Pancreas (tissue), 10 donors: ENCODE measurements at regions not wholly inside any gene's neighbourhood (a gene's known extent, or its start where the extent isn't known, plus 50 kb on each side); places are given as distances from the start of the nearest gene placed in this dataset.
"Not testable (repeated sequence)": the region's sequence is repeated elsewhere in the genome, so short reads cannot be mapped to it uniquely, and the experiment has no call there.

ENCODE experiments used
- ATAC-seq, 4 donors: fragments of 200-7000 bp; cut with Tn5 transposase; one replicate each; pipeline versions ENCODE4 v1.8.0 to v1.9.1; 2020; ENCODE audit warnings: mild to moderate bottlenecking in 4 of 4, moderate library complexity in 4 of 4
- DNase-seq, 6 donors: peaks; one replicate each; pipeline ENCODE4 v3.0.0-alpha.2; 2020
- FAIRE-seq: peaks from 2 replicates; lab custom pipeline; 2012; peaks lifted over from hg19 to GRCh38; lab: Jason Lieb, UNC
- H3K27ac ChIP-seq, 4 donors: fragments of 200-600 bp; sonication (generic); 1 replicate in 3 of 4; 2 replicates in 1 of 4; pipeline versions ENCODE4 v1.5.0 to v1.8.0; 2020
- H3K27me3 ChIP-seq, 4 donors: fragments of 200-600 bp; one replicate each; pipeline ENCODE4 v1.8.0; 2021
- H3K36me3 ChIP-seq, 3 donors: fragments of 200-600 bp; sonication (generic) in 1 of 3; one replicate each; pipeline versions ENCODE4 v1.5.0 to v1.8.0; 2020 to 2021
- H3K4me1 ChIP-seq, 3 donors: fragments of 200-600 bp; one replicate each; pipeline ENCODE4 v1.8.0; 2021
- H3K4me3 ChIP-seq, 4 donors: fragments of 200-600 bp; sonication (generic) in 2 of 4; one replicate each; pipeline versions ENCODE4 v1.5.0 to v1.8.0; 2020 to 2021
- H3K9me3 ChIP-seq, 4 donors: fragments of 200-600 bp; one replicate each; pipeline ENCODE4 v1.8.0; 2021
- CTCF ChIP-seq, 4 donors: fragments of 200-600 bp; sonication (generic) in 3 of 4; IDR thresholded peaks; one replicate each; pipeline versions ENCODE4 v1.5.0 to v1.8.0; 2021; ENCODE audit warnings: antibody characterized with exemption in 4 of 4
- WGBS, 2 donors: extraction: QIAGEN DNeasy Blood & Tissue Kit; methylation state at CpG; one replicate each; pipeline ENCODE4 v1.1.7; 2013; 5-methylcytosine and 5-hydroxymethylcytosine counted together
- intact Hi-C, 3 donors: fragments of 100-400 bp; cut with DNase I; formaldehyde crosslinking; loops; one replicate each; pipeline versions ENCODE4 v1.11.1 to v1.14.2; 2022
- donor health status: healthy with polysubstance abuse.
- donor health status: DM: no; HTN: no; CAD: no; lungs with moderate emphysema.
- donor health status: DM: no; HTN: no; CAD: no.
- donor health status: control.
- donor health status: control.
- donor health status: Bipolar disorder and iron deficiency.
- donor health status: DM: yes; HTN: yes; CAD: no.
- donor health status: DM: no; HTN: no; CAD: no.
- donor health status: DM: no; HTN: no; CAD: no.
- donor health status: DM: yes; HTN: yes; CAD: no.

GRCh38 chr3:18526667-18527066 is 101.5 kb upstream of the SATB1 start:
- no peak for FAIRE-seq
- no peaks in the 10 kb centered on the region for H3K36me3 ChIP-seq
- no peaks in the 10 kb centered on the region for H3K9me3 ChIP-seq
- H3K27me3 ChIP-seq = no peaks in the 10 kb centered on the region
- no peak for ATAC-seq
- intact Hi-C loops = no loop called here
- H3K4me1 ChIP-seq = no peaks in the 10 kb centered on the region
- no peak overlapping the region for H3K27ac ChIP-seq
- DNase-seq = no peak
- no peak for TF ChIP-seq CTCF (IDR thresholded peaks at IDR 0.05)
- no peak overlapping the region for H3K4me3 ChIP-seq

GRCh38 chr3:18516170-18516569 is 91.0 kb upstream of the SATB1 start:
- H3K36me3 ChIP-seq, ATAC-seq, intact Hi-C loops, H3K4me3 ChIP-seq, FAIRE-seq, DNase-seq, H3K4me1 ChIP-seq, H3K27ac ChIP-seq, H3K9me3 ChIP-seq, H3K27me3 ChIP-seq: not testable (repeated sequence)
- WGBS, 2 donors = 85 to 95% methylated on average over 14 to 17 of the region's 19 CpGs

GRCh38 chr3:18513091-18513490 is 88.0 kb upstream of the SATB1 start:
- H3K27ac ChIP-seq = no peak overlapping the region
- no peaks in the 10 kb centered on the region for H3K4me1 ChIP-seq
- peak in 3 of 6 donors; percentile 12 to 31 (median 15) for DNase-seq
- no peak for TF ChIP-seq CTCF (IDR thresholded peaks at IDR 0.05)
- 50 to 59% methylated on average over 3 of the region's 3 CpGs for WGBS, 2 donors
- no peaks in the 10 kb centered on the region for H3K27me3 ChIP-seq
- ATAC-seq = peak; percentile 46 to 83 (median 69)
- no peak for FAIRE-seq
- intact Hi-C loops = no loop called here
- no peaks in the 10 kb centered on the region for H3K9me3 ChIP-seq
- H3K36me3 ChIP-seq = no peaks in the 10 kb centered on the region
- no peak overlapping the region for H3K4me3 ChIP-seq

- 60 to 75% methylated on average over 1 of the region's 1 CpG for WGBS, 2 donors
- intact Hi-C loops = no loop called here
- Histone ChIP-seq H3K36me3 (no peaks in the 10 kb centered on the region), H3K4me1 (no peaks in the 10 kb centered on the region), H3K27me3 (no peaks in the 10 kb centered on the region), H3K4me3 (no peak overlapping the region), H3K27ac (no peak overlapping the region), H3K9me3 (no peaks in the 10 kb centered on the region)
- no peak for FAIRE-seq
- TF ChIP-seq CTCF (IDR thresholded peaks at IDR 0.05) = no peak
- ATAC-seq = peak in 1 of 4 donors; percentile 26
- no peak for DNase-seq
Measured at GRCh38 chr3:18512007-18512406, 86.9 kb upstream of the SATB1 start.

DNA sequence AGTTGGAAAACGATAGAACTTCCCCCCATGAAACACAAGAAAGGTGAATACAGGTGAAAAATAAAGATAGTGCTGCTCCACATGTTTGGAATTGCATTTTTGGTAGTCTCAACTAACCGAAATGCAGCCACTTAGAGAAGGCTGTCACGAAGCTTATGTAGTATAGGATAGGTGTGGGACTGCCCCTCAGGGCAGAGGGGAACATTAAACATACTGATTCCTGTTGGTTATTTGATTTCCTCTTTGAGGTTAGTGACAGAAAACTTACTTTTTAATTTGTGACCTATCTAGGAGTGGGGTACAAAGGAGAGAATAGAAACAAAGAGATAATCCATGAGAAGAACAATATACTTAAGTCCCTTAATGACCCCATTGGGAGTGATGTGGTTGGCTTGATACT is 85.8 kb upstream of the SATB1 start:
- DNase-seq (no peak), FAIRE-seq (no peak), ATAC-seq (no peak)
- WGBS, 2 donors = 89 to 92% methylated on average over 3 of the region's 3 CpGs
- intact Hi-C loops = no loop called here
- Histone ChIP-seq H3K27ac (no peak overlapping the region), H3K9me3 (no peaks in the 10 kb centered on the region), H3K27me3 (no peaks in the 10 kb centered on the region), H3K36me3 (no peaks in the 10 kb centered on the region), H3K4me3 (no peak overlapping the region), H3K4me1 (no peaks in the 10 kb centered on the region)
- TF ChIP-seq CTCF (IDR thresholded peaks at IDR 0.05) = no peak

GRCh38 chr3:18507333-18507732 is 82.2 kb upstream of the SATB1 start:
- no peaks in the 10 kb centered on the region for H3K27me3 ChIP-seq
- no peaks in the 10 kb centered on the region for H3K9me3 ChIP-seq
- H3K27ac ChIP-seq = no peak overlapping the region
- WGBS, 2 donors = 92 to 96% methylated on average over 2 of the region's 2 CpGs
- no peak for TF ChIP-seq CTCF (IDR thresholded peaks at IDR 0.05)
- intact Hi-C loops = no loop called here
- FAIRE-seq = no peak
- H3K4me3 ChIP-seq = no peak overlapping the region
- no peak for ATAC-seq
- H3K4me1 ChIP-seq = no peaks in the 10 kb centered on the region
- no peaks in the 10 kb centered on the region for H3K36me3 ChIP-seq
- no peak for DNase-seq
